KMS-11 (cell line): ENCODE measurements at regions not wholly inside any gene's neighbourhood (a gene's known extent, or its start where the extent isn't known, plus 50 kb on each side); places are given as distances from the start of the nearest gene placed in this dataset.

ENCODE experiments used
- H2AFZ ChIP-seq: fragments of 200-600 bp; sonication (generic); 2 replicates; pipeline ENCODE4 v1.6.1; 2016; ENCODE audit warnings: antibody characterized with exemption, mixed run types, low read depth
- H3K27ac ChIP-seq: fragments of 200-600 bp; sonication (generic); 2 replicates; pipeline ENCODE4 v1.6.1; 2016; ENCODE audit warnings: mild to moderate bottlenecking, mixed run types
- H3K27me3 ChIP-seq: fragments of 200-600 bp; sonication (generic); 2 replicates; pipeline ENCODE4 v1.6.1; 2017; ENCODE audit warnings: mild to moderate bottlenecking, low read depth, mixed run types, moderate library complexity; ENCODE audit not compliant: insufficient read depth
- H3K36me3 ChIP-seq: fragments of 200-600 bp; sonication (generic); 2 replicates; pipeline ENCODE4 v1.6.1; 2017; ENCODE audit warnings: mild to moderate bottlenecking, mixed run types; ENCODE audit not compliant: insufficient read depth
- H3K4me1 ChIP-seq: fragments of 200-600 bp; sonication (generic); 2 replicates; pipeline ENCODE4 v1.6.1; 2016; ENCODE audit warnings: mild to moderate bottlenecking, low read depth, mixed run types; ENCODE audit not compliant: poor library complexity, severe bottlenecking
- H3K4me2 ChIP-seq: fragments of 200-600 bp; sonication (generic); 2 replicates; pipeline ENCODE4 v1.7.0; 2016; ENCODE audit warnings: mild to moderate bottlenecking, mixed run types
- H3K4me3 ChIP-seq: fragments of 200-600 bp; sonication (generic); IDR thresholded peaks from 2 replicates; pipeline ENCODE4 v1.6.1; 2017; ENCODE audit warnings: low read depth, low read length, mixed read lengths; ENCODE audit not compliant: insufficient read depth
- H3K79me2 ChIP-seq: fragments of 200-600 bp; sonication (generic); 2 replicates; pipeline ENCODE4 v1.6.1; 2016; ENCODE audit warnings: low read depth, mixed run types; ENCODE audit not compliant: insufficient read depth
- H3K9ac ChIP-seq: fragments of 200-600 bp; sonication (generic); 2 replicates; pipeline ENCODE4 v1.6.1; 2016; ENCODE audit warnings: mild to moderate bottlenecking, mixed run types
- H4K20me1 ChIP-seq: fragments of 200-600 bp; sonication (generic); 2 replicates; pipeline ENCODE4 v1.6.1; 2016; ENCODE audit warnings: mild to moderate bottlenecking, mixed run types; ENCODE audit not compliant: insufficient read depth
- CTCF ChIP-seq: fragments of 200-600 bp; sonication (generic); conservative IDR thresholded peaks from 2 replicates; pipeline ENCODE4 v1.6.1; 2017; ENCODE audit warnings: low read depth, mild to moderate bottlenecking, antibody characterized with exemption, low read length, moderate library complexity, mixed read lengths

GRCh38 chrX:13167481-13168231 is 123.2 kb upstream of the FAM9C start:
- Histone ChIP-seq H3K27ac (no peak overlapping the region), H4K20me1 (no peaks in the 10 kb centered on the region), H3K4me3 (no peak overlapping the region), H2AFZ (no peak overlapping the region; the same call in 1 of the 2 replicates), H3K36me3 (no peaks in the 10 kb centered on the region), H3K27me3 (no peaks in the 10 kb centered on the region), H3K79me2 (no peaks in the 10 kb centered on the region), H3K4me1 (peaks cover 8% of the 10 kb centered on the region), H3K9ac (no peak overlapping the region), H3K4me2 (no peak overlapping the region)
- no peak for TF ChIP-seq CTCF

- Histone ChIP-seq H2AFZ (no peak overlapping the region), H3K27ac (no peak overlapping the region), H3K27me3 (no peaks in the 10 kb centered on the region), H3K79me2 (no peaks in the 10 kb centered on the region), H3K36me3 (no peaks in the 10 kb centered on the region), H4K20me1 (no peaks in the 10 kb centered on the region), H3K4me3 (no peak overlapping the region), H3K9ac (no peak overlapping the region), H3K4me1 (peaks cover 8% of the 10 kb centered on the region), H3K4me2 (no peak overlapping the region)
- TF ChIP-seq CTCF, result no peak
Measured at GRCh38 chrX:13165266-13166189, 121.1 kb upstream of the FAM9C start.

- no peak overlapping the region for H3K27ac ChIP-seq
- no peak overlapping the region for H3K9ac ChIP-seq
- H3K36me3 ChIP-seq, result no peaks in the 10 kb centered on the region
- peaks cover 8% of the 10 kb centered on the region for H3K4me1 ChIP-seq
- no peak for TF ChIP-seq CTCF
- no peaks in the 10 kb centered on the region for H4K20me1 ChIP-seq
- no peaks in the 10 kb centered on the region for H3K79me2 ChIP-seq
- H3K27me3 ChIP-seq, result no peaks in the 10 kb centered on the region
- no peak overlapping the region for H3K4me3 ChIP-seq
- no peak overlapping the region for H3K4me2 ChIP-seq
- H2AFZ ChIP-seq, result no peak overlapping the region
Measured at GRCh38 chrX:13164611-13165010, 120.2 kb upstream of the FAM9C start.

- Histone ChIP-seq H3K9ac (no peak overlapping the region), H3K79me2 (no peaks in the 10 kb centered on the region), H3K4me2 (no peak overlapping the region), H3K4me1 (peaks cover 4% of the 10 kb centered on the region), H4K20me1 (no peaks in the 10 kb centered on the region), H2AFZ (no peak overlapping the region), H3K4me3 (no peak overlapping the region), H3K27ac (no peak overlapping the region), H3K27me3 (no peaks in the 10 kb centered on the region), H3K36me3 (no peaks in the 10 kb centered on the region)
- no peak for TF ChIP-seq CTCF
Measured at GRCh38 chrX:13162772-13163410, 118.5 kb upstream of the FAM9C start.
